ENCODE measurements at regions not wholly inside any gene's neighbourhood (a gene's known extent, or its start where the extent isn't known, plus 50 kb on each side); places are given as distances from the start of the nearest gene placed in this dataset.

DNA sequence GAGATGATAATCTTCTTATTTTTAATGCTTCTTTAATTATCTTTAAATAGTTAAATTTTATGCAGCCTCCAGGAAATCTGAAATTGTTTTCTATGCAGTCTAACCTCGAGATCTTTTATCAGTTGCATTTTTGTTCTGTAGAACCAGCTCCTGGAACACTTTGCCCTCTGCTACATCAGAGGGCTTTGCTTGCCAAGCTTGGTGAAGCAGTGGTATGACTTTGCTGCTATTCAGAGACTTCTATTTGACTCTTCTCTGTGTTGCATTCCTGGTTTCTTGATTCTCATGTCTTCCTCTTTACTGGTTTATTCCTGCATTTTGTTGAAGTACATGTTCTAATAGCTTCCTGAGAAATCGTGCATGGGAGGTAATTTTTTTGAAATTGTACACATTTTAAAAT, 163.7 kb upstream of the TMEM229A start:
- H3K4me2 ChIP-seq (ENCODE audit: insufficient read depth, low read length) = no peak overlapping the region
- no TSS peak for BruUV-seq (replicated peaks)
- no peaks in the 10 kb centered on the region for H3K4me1 ChIP-seq (replicated peaks in 1 of 2; ENCODE audit: control insufficient read depth in 2 of 2, insufficient read depth in 2 of 2, low read length in 2 of 2)
- ChIA-PET POLR2A (no interaction called here), CTCF (ENCODE audit: low intra/inter-chr PET ratio) (no interaction called here)
- ATAC-seq (no peak), DNase-seq (ENCODE audit: extremely low read depth in 1 of 4, low spot score in 3 of 4) (no peak), FAIRE-seq (no peak)
- H2AFZ ChIP-seq (ENCODE audit: low read depth, low read length) = no peak overlapping the region
- H3K27ac ChIP-seq (ENCODE audit: extremely low read depth, low read depth, low read length) = no peak overlapping the region
- H3K9ac ChIP-seq (ENCODE audit: insufficient read depth in 1 of 2, low read depth in 2 of 2, low read length in 2 of 2) = no peak overlapping the region
- in situ Hi-C loops (cut with MboI) = no loop called here
- H3K27me3 ChIP-seq (ENCODE audit: control insufficient read depth in 2 of 2, insufficient read depth in 2 of 2, low read length in 2 of 2) = no peaks in the 10 kb centered on the region
- H3K9me1 ChIP-seq (ENCODE audit: control insufficient read depth, insufficient read depth, low read length) = no peaks in the 10 kb centered on the region
- H4K20me1 ChIP-seq (replicated peaks; ENCODE audit: control insufficient read depth, insufficient read depth, low read length) = no peaks in the 10 kb centered on the region
- no peak overlapping the region for H3K4me3 ChIP-seq
- WGBS (ENCODE audit: insufficient coverage, low coverage, missing lambda C conversion rate) = 3% methylated on average over 2 of the region's 2 CpGs
- no peaks in the 10 kb centered on the region for H3K79me2 ChIP-seq (ENCODE audit: control insufficient read depth, insufficient read depth, low read length)
- H3K36me3 ChIP-seq (ENCODE audit: control insufficient read depth, insufficient read depth, low read length) = no peaks in the 10 kb centered on the region
- H3K9me3 ChIP-seq (replicated peaks; ENCODE audit: control insufficient read depth, insufficient read depth, low read depth, low read length) = no peaks in the 10 kb centered on the region
- intact Hi-C loops (cut with micrococcal nuclease) = no loop called here
- TF ChIP-seq, protein P1, sequence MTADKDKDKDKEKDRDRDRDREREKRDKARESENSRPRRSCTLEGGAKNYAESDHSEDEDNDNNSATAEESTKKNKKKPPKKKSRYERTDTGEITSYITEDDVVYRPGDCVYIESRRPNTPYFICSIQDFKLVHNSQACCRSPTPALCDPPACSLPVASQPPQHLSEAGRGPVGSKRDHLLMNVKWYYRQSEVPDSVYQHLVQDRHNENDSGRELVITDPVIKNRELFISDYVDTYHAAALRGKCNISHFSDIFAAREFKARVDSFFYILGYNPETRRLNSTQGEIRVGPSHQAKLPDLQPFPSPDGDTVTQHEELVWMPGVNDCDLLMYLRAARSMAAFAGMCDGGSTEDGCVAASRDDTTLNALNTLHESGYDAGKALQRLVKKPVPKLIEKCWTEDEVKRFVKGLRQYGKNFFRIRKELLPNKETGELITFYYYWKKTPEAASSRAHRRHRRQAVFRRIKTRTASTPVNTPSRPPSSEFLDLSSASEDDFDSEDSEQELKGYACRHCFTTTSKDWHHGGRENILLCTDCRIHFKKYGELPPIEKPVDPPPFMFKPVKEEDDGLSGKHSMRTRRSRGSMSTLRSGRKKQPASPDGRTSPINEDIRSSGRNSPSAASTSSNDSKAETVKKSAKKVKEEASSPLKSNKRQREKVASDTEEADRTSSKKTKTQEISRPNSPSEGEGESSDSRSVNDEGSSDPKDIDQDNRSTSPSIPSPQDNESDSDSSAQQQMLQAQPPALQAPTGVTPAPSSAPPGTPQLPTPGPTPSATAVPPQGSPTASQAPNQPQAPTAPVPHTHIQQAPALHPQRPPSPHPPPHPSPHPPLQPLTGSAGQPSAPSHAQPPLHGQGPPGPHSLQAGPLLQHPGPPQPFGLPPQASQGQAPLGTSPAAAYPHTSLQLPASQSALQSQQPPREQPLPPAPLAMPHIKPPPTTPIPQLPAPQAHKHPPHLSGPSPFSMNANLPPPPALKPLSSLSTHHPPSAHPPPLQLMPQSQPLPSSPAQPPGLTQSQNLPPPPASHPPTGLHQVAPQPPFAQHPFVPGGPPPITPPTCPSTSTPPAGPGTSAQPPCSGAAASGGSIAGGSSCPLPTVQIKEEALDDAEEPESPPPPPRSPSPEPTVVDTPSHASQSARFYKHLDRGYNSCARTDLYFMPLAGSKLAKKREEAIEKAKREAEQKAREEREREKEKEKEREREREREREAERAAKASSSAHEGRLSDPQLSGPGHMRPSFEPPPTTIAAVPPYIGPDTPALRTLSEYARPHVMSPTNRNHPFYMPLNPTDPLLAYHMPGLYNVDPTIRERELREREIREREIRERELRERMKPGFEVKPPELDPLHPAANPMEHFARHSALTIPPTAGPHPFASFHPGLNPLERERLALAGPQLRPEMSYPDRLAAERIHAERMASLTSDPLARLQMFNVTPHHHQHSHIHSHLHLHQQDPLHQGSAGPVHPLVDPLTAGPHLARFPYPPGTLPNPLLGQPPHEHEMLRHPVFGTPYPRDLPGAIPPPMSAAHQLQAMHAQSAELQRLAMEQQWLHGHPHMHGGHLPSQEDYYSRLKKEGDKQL (CRISPR knock-in tag; IDR thresholded peaks at IDR 0.05; ENCODE audit: borderline replicate concordance) = no peak
- no peak for TF ChIP-seq RBM22 (IDR thresholded peaks at IDR 0.05; ENCODE audit: low read depth, low read length, poor library complexity, severe bottlenecking)
- no peak for TF ChIP-seq TRIM28 (IDR thresholded peaks at IDR 0.05)
- TF ChIP-seq ZFP30 (CRISPR knock-in tag; IDR thresholded peaks at IDR 0.05; ENCODE audit: borderline replicate concordance) = no peak
- no peak for TF ChIP-seq KLF13 (tag; IDR thresholded peaks at IDR 0.05; ENCODE audit: borderline replicate concordance, low read depth)
- TF ChIP-seq LCOR (CRISPR knock-in tag; IDR thresholded peaks at IDR 0.05) = no peak
- TF ChIP-seq KAT7 (CRISPR knock-in tag; IDR thresholded peaks at IDR 0.05; ENCODE audit: borderline replicate concordance) = no peak

Data from K562 (cell line).